GM21786 (cell line): ENCODE measurements at regions not wholly inside any gene's neighbourhood (a gene's known extent, or its start where the extent isn't known, plus 50 kb on each side); places are given as distances from the start of the nearest gene placed in this dataset.
"Not testable (repeated sequence)": the region's sequence is repeated elsewhere in the genome, so short reads cannot be mapped to it uniquely, and the experiment has no call there.

Experiments
- ATAC-seq: cut with Tn5 transposase; IDR thresholded peaks from one replicate; pipeline ENCODE4 v1.9.1; 2021; ENCODE audit not compliant: unreplicated experiment

- ATAC-seq = no peak
Observed at GRCh38 chr6:134416418-134417154, 98.7 kb upstream of the SGK1 start.

- no peak for ATAC-seq
Observed at GRCh38 chr6:134415656-134416055, 97.7 kb upstream of the SGK1 start.

- ATAC-seq = no peak
Observed at GRCh38 chr6:134415194-134415593, 97.3 kb upstream of the SGK1 start.

GRCh38 chr6:134414793-134415192 lies 96.9 kb upstream of the SGK1 start:
- no peak for ATAC-seq

- ATAC-seq = no peak
Observed at GRCh38 chr6:134413241-134413643, 95.3 kb upstream of the SGK1 start.

- ATAC-seq = no peak
Observed at GRCh38 chr6:134410541-134410940, 92.6 kb upstream of the SGK1 start.

- ATAC-seq = no peak
Observed at GRCh38 chr6:134407791-134408190, 89.9 kb upstream of the SGK1 start.

- no peak for ATAC-seq
Observed at GRCh38 chr6:134406311-134406710, 88.4 kb upstream of the SGK1 start.

GRCh38 chr6:134405386-134406087 lies 87.6 kb upstream of the SGK1 start:
- ATAC-seq = no peak

GRCh38 chr6:134403312-134403711 lies 85.4 kb upstream of the SGK1 start:
- ATAC-seq = not testable (repeated sequence)

- ATAC-seq = no peak
Observed at GRCh38 chr6:134402372-134402984, 84.6 kb upstream of the SGK1 start.

GRCh38 chr6:134400941-134401340 lies 83.0 kb upstream of the SGK1 start:
- no peak for ATAC-seq

GRCh38 chr6:134398453-134398852 lies 80.5 kb upstream of the SGK1 start:
- no peak for ATAC-seq

GRCh38 chr6:134397676-134398075 lies 79.8 kb upstream of the SGK1 start:
- ATAC-seq = no peak

GRCh38 chr6:134394905-134395304 lies 77.0 kb upstream of the SGK1 start:
- no peak for ATAC-seq

- no peak for ATAC-seq
Observed at GRCh38 chr6:134394208-134394607, 76.3 kb upstream of the SGK1 start.

- ATAC-seq = no peak
Observed at GRCh38 chr6:134391205-134391604, 73.3 kb upstream of the SGK1 start.

- ATAC-seq = no peak
Observed at GRCh38 chr6:134389658-134390057, 71.7 kb upstream of the SGK1 start.

- no peak for ATAC-seq
Observed at GRCh38 chr6:134389129-134389528, 71.2 kb upstream of the SGK1 start.

- ATAC-seq = not testable (repeated sequence)
Observed at GRCh38 chr6:134386482-134386881, 68.6 kb upstream of the SGK1 start.

- no peak for ATAC-seq
Observed at GRCh38 chr6:134381959-134382358, 64.0 kb upstream of the SGK1 start.

GRCh38 chr6:134379599-134379998 lies 61.7 kb upstream of the SGK1 start:
- ATAC-seq = no peak
